HepG2 (cell line): ENCODE measurements at regions not wholly inside any gene's neighbourhood (a gene's known extent, or its start where the extent isn't known, plus 50 kb on each side); places are given as distances from the start of the nearest gene placed in this dataset.

Source experiments
- GLI4 ChIP-seq: sonication (generic); formaldehyde crosslinking; IDR thresholded peaks from 2 replicates; pipeline ENCODE4 v1.5.1; 2020; ENCODE audit warnings: missing genetic modification reagents, mild to moderate bottlenecking, moderate library complexity, borderline replicate concordance
- NCOA5 ChIP-seq: sonication (generic); formaldehyde crosslinking; IDR thresholded peaks from 2 replicates; pipeline ENCODE4 v1.4.0; 2020; ENCODE audit warnings: missing genetic modification reagents
- NFKBIZ ChIP-seq: IDR thresholded peaks from 2 replicates; pipeline ENCODE4 v1.6.1; 2018; ENCODE audit warnings: missing genetic modification reagents, missing compliant biosample characterization
- TF ChIP-seq, protein P1 (sequence below): sonication (generic); formaldehyde crosslinking; IDR thresholded peaks from 2 replicates; pipeline ENCODE4 v1.8.1; 2023; ENCODE audit warnings: missing genetic modification reagents, inconsistent platforms, borderline replicate concordance
- TF ChIP-seq, protein P2 (sequence below): sonication (generic); formaldehyde crosslinking; IDR thresholded peaks from 2 replicates; pipeline ENCODE4 v1.4.0; 2020; ENCODE audit warnings: missing genetic modification reagents

DNA sequence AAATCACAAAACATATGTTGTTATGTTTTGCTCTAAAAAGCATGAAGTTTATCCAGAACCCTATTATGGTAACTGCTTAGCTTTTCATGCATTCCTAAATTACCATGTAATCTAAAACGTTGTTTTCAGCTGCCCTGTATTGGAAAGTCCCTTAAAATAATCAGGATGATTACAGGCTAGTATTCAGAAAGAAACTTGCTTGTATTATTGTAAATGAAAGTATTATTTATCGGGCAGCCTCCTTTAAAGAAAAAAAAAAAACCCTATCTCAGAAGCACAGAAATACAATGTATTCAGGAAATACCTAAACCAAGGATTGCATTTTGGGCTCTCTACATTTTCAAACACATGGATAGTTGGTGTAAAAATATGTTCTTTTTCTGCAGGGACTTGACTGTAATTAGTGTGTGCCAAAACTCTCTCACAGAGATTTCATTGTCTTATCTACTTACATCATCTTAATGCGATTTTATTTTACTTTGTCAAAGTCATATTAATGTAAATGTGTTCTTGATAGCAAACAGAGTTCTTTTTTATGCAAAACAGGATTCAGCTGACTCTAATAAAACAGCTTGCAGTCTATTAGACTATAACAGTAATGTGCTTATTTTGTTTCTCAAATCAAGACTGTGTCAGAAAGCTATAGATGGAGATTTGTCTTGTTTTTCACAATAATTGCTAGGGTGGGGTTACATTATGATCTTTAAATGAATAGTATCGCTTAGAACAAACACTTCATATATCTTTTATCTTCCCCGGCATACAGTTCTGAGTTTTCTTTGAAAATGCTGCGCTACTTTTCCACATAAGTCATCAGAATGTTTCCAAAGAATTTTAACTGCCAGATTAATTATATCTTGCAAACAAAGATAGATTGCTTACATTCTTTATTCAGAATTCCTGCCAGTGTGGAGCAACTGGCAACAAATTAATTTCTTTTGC, 65.3 kb upstream of the ARID5B start (continued):
- TF ChIP-seq, protein P1, sequence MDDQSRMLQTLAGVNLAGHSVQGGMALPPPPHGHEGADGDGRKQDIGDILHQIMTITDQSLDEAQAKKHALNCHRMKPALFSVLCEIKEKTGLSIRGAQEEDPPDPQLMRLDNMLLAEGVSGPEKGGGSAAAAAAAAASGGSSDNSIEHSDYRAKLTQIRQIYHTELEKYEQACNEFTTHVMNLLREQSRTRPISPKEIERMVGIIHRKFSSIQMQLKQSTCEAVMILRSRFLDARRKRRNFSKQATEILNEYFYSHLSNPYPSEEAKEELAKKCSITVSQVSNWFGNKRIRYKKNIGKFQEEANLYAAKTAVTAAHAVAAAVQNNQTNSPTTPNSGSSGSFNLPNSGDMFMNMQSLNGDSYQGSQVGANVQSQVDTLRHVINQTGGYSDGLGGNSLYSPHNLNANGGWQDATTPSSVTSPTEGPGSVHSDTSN (CRISPR knock-in tag): no peak
- TF ChIP-seq GLI4 (CRISPR knock-in tag): no peak
- TF ChIP-seq, protein P2, sequence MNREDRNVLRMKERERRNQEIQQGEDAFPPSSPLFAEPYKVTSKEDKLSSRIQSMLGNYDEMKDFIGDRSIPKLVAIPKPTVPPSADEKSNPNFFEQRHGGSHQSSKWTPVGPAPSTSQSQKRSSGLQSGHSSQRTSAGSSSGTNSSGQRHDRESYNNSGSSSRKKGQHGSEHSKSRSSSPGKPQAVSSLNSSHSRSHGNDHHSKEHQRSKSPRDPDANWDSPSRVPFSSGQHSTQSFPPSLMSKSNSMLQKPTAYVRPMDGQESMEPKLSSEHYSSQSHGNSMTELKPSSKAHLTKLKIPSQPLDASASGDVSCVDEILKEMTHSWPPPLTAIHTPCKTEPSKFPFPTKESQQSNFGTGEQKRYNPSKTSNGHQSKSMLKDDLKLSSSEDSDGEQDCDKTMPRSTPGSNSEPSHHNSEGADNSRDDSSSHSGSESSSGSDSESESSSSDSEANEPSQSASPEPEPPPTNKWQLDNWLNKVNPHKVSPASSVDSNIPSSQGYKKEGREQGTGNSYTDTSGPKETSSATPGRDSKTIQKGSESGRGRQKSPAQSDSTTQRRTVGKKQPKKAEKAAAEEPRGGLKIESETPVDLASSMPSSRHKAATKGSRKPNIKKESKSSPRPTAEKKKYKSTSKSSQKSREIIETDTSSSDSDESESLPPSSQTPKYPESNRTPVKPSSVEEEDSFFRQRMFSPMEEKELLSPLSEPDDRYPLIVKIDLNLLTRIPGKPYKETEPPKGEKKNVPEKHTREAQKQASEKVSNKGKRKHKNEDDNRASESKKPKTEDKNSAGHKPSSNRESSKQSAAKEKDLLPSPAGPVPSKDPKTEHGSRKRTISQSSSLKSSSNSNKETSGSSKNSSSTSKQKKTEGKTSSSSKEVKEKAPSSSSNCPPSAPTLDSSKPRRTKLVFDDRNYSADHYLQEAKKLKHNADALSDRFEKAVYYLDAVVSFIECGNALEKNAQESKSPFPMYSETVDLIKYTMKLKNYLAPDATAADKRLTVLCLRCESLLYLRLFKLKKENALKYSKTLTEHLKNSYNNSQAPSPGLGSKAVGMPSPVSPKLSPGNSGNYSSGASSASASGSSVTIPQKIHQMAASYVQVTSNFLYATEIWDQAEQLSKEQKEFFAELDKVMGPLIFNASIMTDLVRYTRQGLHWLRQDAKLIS (CRISPR knock-in tag): no peak
- TF ChIP-seq NFKBIZ (CRISPR knock-in tag): no peak
- no peak for TF ChIP-seq NCOA5
